ENCODE measurements at regions not wholly inside any gene's neighbourhood (a gene's known extent, or its start where the extent isn't known, plus 50 kb on each side); places are given as distances from the start of the nearest gene placed in this dataset.

- TF ChIP-seq CTCF (IDR thresholded peaks at IDR 0.05) (no peak), POLR2A (IDR thresholded peaks at IDR 0.05) (no peak)
These were observed 320.7 kb upstream of the JARID2 start for GRCh38 chr6:14925025-14925698.
